Upper lobe of right lung (tissue), 1 donor: ENCODE measurements at regions not wholly inside any gene's neighbourhood (a gene's known extent, or its start where the extent isn't known, plus 50 kb on each side); places are given as distances from the start of the nearest gene placed in this dataset.

Source experiments
- ATAC-seq: fragments of 200-7000 bp; cut with Tn5 transposase; one replicate; pipeline ENCODE4 v1.9.1; 2020; ENCODE audit warnings: mild to moderate bottlenecking, moderate library complexity
- DNase-seq: peaks from one replicate; pipeline ENCODE4 v3.0.0-alpha.2; 2020
- H3K27ac ChIP-seq: fragments of 200-600 bp; one replicate; pipeline ENCODE4 v1.8.0; 2022
- H3K27me3 ChIP-seq: fragments of 200-600 bp; one replicate; pipeline ENCODE4 v1.8.0; 2022; ENCODE audit warnings: mild to moderate bottlenecking
- H3K36me3 ChIP-seq: fragments of 200-600 bp; one replicate; pipeline ENCODE4 v1.8.0; 2022
- H3K4me1 ChIP-seq: fragments of 200-600 bp; one replicate; pipeline ENCODE4 v1.8.0; 2022
- H3K4me3 ChIP-seq: fragments of 200-600 bp; one replicate; pipeline ENCODE4 v1.8.0; 2022; ENCODE audit warnings: mild to moderate bottlenecking
- H3K9me3 ChIP-seq: fragments of 200-600 bp; one replicate; pipeline ENCODE4 v1.8.0; 2022
- intact Hi-C: fragments of 100-400 bp; cut with DNase I; formaldehyde crosslinking; loops from one replicate; pipeline ENCODE4 v1.11.0; 2022
- TF ChIP-seq, protein P1 (sequence below): fragments of 200-600 bp; IDR thresholded peaks from one replicate; pipeline ENCODE4 v1.8.0; 2022; ENCODE audit warnings: antibody characterized with exemption
- donor health status: DM: no; HTN: yes; CAD: no; lungs with severe emphysema.

DNA sequence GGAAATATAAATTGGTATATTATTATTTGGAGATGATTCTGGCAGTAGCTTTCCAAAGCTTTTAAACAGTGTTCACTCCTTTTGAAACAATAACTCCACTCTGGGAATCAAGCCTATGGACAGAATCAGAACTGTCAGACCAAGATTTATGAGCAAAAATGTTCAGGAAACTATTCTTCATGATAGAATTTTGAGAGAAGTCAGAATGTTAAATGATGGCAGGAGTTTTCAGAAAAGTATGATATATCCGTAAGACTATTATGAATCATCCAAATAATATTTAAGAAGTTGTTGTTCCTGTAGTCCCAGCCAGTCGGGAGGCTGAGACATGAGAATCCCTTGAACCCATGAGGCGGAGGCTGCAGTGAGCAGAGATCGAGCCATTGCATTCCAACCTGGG lies 50.5 kb upstream of the ADGRG2 start:
- H3K27ac ChIP-seq: no peak overlapping the region
- intact Hi-C loops: no loop called here
- no peaks in the 10 kb centered on the region for H3K36me3 ChIP-seq
- H3K4me3 ChIP-seq: no peak overlapping the region
- DNase-seq (no peak), ATAC-seq (no peak)
- TF ChIP-seq, protein P1, sequence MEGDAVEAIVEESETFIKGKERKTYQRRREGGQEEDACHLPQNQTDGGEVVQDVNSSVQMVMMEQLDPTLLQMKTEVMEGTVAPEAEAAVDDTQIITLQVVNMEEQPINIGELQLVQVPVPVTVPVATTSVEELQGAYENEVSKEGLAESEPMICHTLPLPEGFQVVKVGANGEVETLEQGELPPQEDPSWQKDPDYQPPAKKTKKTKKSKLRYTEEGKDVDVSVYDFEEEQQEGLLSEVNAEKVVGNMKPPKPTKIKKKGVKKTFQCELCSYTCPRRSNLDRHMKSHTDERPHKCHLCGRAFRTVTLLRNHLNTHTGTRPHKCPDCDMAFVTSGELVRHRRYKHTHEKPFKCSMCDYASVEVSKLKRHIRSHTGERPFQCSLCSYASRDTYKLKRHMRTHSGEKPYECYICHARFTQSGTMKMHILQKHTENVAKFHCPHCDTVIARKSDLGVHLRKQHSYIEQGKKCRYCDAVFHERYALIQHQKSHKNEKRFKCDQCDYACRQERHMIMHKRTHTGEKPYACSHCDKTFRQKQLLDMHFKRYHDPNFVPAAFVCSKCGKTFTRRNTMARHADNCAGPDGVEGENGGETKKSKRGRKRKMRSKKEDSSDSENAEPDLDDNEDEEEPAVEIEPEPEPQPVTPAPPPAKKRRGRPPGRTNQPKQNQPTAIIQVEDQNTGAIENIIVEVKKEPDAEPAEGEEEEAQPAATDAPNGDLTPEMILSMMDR: no peak
- no peaks in the 10 kb centered on the region for H3K27me3 ChIP-seq
- no peaks in the 10 kb centered on the region for H3K4me1 ChIP-seq
- no peaks in the 10 kb centered on the region for H3K9me3 ChIP-seq

GRCh38 chrX:19174401-19175025 lies 52.2 kb upstream of the ADGRG2 start:
- Histone ChIP-seq H3K4me3 (no peak overlapping the region), H3K4me1 (no peaks in the 10 kb centered on the region), H3K9me3 (no peaks in the 10 kb centered on the region), H3K36me3 (no peaks in the 10 kb centered on the region), H3K27ac (no peak overlapping the region), H3K27me3 (no peaks in the 10 kb centered on the region)
- intact Hi-C loops: no loop called here
- TF ChIP-seq, protein P1: no peak
- ATAC-seq: peak; percentile 27
- no peak for DNase-seq

DNA sequence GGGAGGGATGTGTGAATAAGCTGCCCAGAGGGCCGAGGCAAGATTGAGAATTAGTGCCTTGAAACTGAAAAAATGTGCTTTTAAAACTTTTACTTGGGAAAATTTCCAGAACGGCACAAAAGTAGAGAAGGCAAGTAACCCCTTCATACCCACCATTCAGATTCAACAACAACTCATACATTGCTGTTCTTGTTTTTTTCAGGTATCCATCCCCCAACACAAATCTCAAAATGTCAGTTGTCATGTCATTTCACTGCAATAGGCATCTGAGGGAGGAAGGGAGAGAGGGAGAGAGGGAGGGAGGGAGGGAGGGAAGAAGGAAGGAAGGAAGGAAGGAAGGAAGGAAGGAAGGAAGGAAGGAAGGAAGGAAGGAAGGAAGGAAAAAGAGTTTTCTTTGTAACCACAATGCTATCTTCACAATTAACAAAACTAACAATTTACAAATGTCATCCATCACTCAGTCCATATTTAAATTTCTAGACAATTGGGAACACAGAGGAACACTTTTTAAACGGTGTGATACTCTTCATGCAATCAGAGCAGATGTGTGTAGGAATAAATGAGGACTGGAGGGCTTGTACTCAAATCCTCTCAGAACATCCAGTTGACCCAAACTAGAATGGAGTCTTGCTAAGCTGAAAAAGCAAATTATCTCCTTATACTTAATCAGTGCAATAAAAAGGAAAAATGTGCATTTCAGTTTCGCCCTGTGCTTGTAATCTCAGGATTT lies 54.8 kb upstream of the ADGRG2 start:
- Histone ChIP-seq H3K4me3 (no peak overlapping the region), H3K36me3 (no peaks in the 10 kb centered on the region), H3K9me3 (no peaks in the 10 kb centered on the region), H3K27me3 (no peaks in the 10 kb centered on the region), H3K4me1 (no peaks in the 10 kb centered on the region), H3K27ac (no peak overlapping the region)
- TF ChIP-seq, protein P1: no peak
- ATAC-seq (no peak), DNase-seq (no peak)
- intact Hi-C loops: no loop called here

DNA sequence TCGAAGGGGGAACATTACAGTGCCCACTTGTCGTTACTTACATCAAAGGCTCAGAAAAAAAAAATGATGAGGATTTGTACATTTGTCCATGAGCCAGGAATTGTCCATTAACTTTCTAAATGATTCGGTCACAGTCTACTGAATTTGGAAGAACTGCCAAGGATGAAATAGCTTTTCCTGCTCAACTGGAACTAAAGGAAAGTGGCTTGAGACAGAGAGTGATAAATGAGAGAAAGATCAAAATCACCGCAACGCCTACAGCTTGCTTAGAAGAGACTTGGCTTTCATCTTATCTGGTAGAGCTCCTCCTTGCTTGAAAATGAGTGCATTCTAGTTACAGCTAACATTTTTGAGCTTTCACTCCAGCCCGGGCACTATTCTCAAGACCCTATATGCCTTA lies 55.5 kb upstream of the ADGRG2 start:
- Histone ChIP-seq H3K9me3 (no peaks in the 10 kb centered on the region), H3K4me1 (no peaks in the 10 kb centered on the region), H3K4me3 (no peak overlapping the region), H3K36me3 (no peaks in the 10 kb centered on the region), H3K27me3 (no peaks in the 10 kb centered on the region), H3K27ac (no peak overlapping the region)
- ATAC-seq: no peak
- TF ChIP-seq, protein P1: no peak
- intact Hi-C loops: no loop called here
- DNase-seq: no peak

- TF ChIP-seq, protein P1: no peak
- Histone ChIP-seq H3K9me3 (no peaks in the 10 kb centered on the region), H3K36me3 (no peaks in the 10 kb centered on the region), H3K4me1 (no peaks in the 10 kb centered on the region), H3K4me3 (no peak overlapping the region), H3K27me3 (no peaks in the 10 kb centered on the region), H3K27ac (no peak overlapping the region)
- ATAC-seq (no peak), DNase-seq (no peak)
- intact Hi-C loops: no loop called here
These were observed 56.1 kb upstream of the ADGRG2 start for GRCh38 chrX:19178402-19178801.
